Lower leg skin (tissue), 3 donors: ENCODE measurements at regions not wholly inside any gene's neighbourhood (a gene's known extent, or its start where the extent isn't known, plus 50 kb on each side); places are given as distances from the start of the nearest gene placed in this dataset.
"Not testable (repeated sequence)": the region's sequence is repeated elsewhere in the genome, so short reads cannot be mapped to it uniquely, and the experiment has no call there.

ENCODE experiments used
- CTCF ChIP-seq, 3 donors: fragments of 450-650 bp; IDR thresholded peaks; one replicate each; pipeline ENCODE4 v1.5.1; 2016; ENCODE audit warnings: antibody characterized with exemption in 3 of 3, mild to moderate bottlenecking in 3 of 3, moderate library complexity in 2 of 3
- POLR2A ChIP-seq, 2 donors: fragments of 450-650 bp; IDR thresholded peaks; one replicate each; pipeline ENCODE4 v1.6.1; 2016 to 2017; ENCODE audit warnings: antibody characterized with exemption in 2 of 2, mild to moderate bottlenecking in 1 of 2, moderate library complexity in 1 of 2

- TF ChIP-seq POLR2A, CTCF (IDR thresholded peaks at IDR 0.05): not testable (repeated sequence)
These were observed 243.8 kb upstream of the PROK2 start for GRCh38 chr3:72028726-72029125.
